H1 (cell line): ENCODE measurements at regions not wholly inside any gene's neighbourhood (a gene's known extent, or its start where the extent isn't known, plus 50 kb on each side); places are given as distances from the start of the nearest gene placed in this dataset.

Experiments
- EGR1 ChIP-seq: IDR thresholded peaks from 2 replicates; pipeline ENCODE4 v1.6.1; 2011; ENCODE audit warnings: low read depth, low read length, borderline replicate concordance
- KDM4A ChIP-seq: IDR thresholded peaks from one replicate; pipeline ENCODE4 v1.7.1; 2012; ENCODE audit warnings: low read depth, mild to moderate bottlenecking, moderate library complexity, low read length, inconsistent platforms; ENCODE audit not compliant: severe bottlenecking
- RBBP5 ChIP-seq: IDR thresholded peaks from 2 replicates; pipeline ENCODE4 v1.7.1; 2012; ENCODE audit warnings: low read depth, mild to moderate bottlenecking, inconsistent platforms, low read length, moderate library complexity, borderline replicate concordance
- SUZ12 ChIP-seq: fragments of 200-600 bp; sonication (generic); IDR thresholded peaks from 2 replicates; pipeline ENCODE4 v1.6.1; 2012; ENCODE audit warnings: mild to moderate bottlenecking, inconsistent platforms, low read length, moderate library complexity, mixed read lengths
- TF ChIP-seq, protein P1 (sequence below): fragments of 300-600 bp; sonication (generic); IDR thresholded peaks from 2 replicates; pipeline ENCODE4 v1.7.1; 2012; ENCODE audit warnings: low read length, moderate library complexity, mild to moderate bottlenecking, inconsistent platforms; ENCODE audit not compliant: insufficient replicate concordance
- TF ChIP-seq, protein P2 (sequence below): IDR thresholded peaks from 2 replicates; pipeline ENCODE4 v1.6.1; 2012; ENCODE audit warnings: inconsistent platforms

DNA sequence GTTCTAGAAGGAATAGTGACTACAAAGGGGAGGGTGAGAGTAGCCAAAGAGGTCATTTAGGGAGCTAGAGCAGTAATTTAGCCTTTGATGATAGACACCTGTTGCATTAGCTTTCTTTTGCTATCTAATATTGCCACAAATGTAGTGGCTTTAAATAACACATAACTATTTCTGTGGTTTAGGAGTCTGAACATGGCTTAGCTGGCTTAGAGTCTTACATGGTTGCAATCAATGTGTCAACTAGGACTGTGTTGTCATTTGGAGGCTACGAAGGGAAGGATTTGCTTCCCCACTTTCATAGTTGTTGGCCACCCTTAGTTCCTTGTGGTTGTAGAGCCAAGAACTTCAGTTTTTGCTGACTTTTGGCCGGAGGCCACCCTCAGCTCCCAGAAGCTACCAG is 99.9 kb downstream of the C12orf50 start (continued):
- TF ChIP-seq, protein P1, sequence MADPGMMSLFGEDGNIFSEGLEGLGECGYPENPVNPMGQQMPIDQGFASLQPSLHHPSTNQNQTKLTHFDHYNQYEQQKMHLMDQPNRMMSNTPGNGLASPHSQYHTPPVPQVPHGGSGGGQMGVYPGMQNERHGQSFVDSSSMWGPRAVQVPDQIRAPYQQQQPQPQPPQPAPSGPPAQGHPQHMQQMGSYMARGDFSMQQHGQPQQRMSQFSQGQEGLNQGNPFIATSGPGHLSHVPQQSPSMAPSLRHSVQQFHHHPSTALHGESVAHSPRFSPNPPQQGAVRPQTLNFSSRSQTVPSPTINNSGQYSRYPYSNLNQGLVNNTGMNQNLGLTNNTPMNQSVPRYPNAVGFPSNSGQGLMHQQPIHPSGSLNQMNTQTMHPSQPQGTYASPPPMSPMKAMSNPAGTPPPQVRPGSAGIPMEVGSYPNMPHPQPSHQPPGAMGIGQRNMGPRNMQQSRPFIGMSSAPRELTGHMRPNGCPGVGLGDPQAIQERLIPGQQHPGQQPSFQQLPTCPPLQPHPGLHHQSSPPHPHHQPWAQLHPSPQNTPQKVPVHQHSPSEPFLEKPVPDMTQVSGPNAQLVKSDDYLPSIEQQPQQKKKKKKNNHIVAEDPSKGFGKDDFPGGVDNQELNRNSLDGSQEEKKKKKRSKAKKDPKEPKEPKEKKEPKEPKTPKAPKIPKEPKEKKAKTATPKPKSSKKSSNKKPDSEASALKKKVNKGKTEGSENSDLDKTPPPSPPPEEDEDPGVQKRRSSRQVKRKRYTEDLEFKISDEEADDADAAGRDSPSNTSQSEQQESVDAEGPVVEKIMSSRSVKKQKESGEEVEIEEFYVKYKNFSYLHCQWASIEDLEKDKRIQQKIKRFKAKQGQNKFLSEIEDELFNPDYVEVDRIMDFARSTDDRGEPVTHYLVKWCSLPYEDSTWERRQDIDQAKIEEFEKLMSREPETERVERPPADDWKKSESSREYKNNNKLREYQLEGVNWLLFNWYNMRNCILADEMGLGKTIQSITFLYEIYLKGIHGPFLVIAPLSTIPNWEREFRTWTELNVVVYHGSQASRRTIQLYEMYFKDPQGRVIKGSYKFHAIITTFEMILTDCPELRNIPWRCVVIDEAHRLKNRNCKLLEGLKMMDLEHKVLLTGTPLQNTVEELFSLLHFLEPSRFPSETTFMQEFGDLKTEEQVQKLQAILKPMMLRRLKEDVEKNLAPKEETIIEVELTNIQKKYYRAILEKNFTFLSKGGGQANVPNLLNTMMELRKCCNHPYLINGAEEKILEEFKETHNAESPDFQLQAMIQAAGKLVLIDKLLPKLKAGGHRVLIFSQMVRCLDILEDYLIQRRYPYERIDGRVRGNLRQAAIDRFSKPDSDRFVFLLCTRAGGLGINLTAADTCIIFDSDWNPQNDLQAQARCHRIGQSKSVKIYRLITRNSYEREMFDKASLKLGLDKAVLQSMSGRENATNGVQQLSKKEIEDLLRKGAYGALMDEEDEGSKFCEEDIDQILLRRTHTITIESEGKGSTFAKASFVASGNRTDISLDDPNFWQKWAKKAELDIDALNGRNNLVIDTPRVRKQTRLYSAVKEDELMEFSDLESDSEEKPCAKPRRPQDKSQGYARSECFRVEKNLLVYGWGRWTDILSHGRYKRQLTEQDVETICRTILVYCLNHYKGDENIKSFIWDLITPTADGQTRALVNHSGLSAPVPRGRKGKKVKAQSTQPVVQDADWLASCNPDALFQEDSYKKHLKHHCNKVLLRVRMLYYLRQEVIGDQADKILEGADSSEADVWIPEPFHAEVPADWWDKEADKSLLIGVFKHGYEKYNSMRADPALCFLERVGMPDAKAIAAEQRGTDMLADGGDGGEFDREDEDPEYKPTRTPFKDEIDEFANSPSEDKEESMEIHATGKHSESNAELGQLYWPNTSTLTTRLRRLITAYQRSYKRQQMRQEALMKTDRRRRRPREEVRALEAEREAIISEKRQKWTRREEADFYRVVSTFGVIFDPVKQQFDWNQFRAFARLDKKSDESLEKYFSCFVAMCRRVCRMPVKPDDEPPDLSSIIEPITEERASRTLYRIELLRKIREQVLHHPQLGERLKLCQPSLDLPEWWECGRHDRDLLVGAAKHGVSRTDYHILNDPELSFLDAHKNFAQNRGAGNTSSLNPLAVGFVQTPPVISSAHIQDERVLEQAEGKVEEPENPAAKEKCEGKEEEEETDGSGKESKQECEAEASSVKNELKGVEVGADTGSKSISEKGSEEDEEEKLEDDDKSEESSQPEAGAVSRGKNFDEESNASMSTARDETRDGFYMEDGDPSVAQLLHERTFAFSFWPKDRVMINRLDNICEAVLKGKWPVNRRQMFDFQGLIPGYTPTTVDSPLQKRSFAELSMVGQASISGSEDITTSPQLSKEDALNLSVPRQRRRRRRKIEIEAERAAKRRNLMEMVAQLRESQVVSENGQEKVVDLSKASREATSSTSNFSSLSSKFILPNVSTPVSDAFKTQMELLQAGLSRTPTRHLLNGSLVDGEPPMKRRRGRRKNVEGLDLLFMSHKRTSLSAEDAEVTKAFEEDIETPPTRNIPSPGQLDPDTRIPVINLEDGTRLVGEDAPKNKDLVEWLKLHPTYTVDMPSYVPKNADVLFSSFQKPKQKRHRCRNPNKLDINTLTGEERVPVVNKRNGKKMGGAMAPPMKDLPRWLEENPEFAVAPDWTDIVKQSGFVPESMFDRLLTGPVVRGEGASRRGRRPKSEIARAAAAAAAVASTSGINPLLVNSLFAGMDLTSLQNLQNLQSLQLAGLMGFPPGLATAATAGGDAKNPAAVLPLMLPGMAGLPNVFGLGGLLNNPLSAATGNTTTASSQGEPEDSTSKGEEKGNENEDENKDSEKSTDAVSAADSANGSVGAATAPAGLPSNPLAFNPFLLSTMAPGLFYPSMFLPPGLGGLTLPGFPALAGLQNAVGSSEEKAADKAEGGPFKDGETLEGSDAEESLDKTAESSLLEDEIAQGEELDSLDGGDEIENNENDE, result no peak
- TF ChIP-seq SUZ12 (no peak), EGR1 (no peak), RBBP5 (no peak), KDM4A (no peak)
- TF ChIP-seq, protein P2, sequence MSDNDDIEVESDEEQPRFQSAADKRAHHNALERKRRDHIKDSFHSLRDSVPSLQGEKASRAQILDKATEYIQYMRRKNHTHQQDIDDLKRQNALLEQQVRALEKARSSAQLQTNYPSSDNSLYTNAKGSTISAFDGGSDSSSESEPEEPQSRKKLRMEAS, result no peak
